Upper lobe of left lung (tissue), 4 donors: ENCODE measurements at regions not wholly inside any gene's neighbourhood (a gene's known extent, or its start where the extent isn't known, plus 50 kb on each side); places are given as distances from the start of the nearest gene placed in this dataset.
"Not testable (repeated sequence)": the region's sequence is repeated elsewhere in the genome, so short reads cannot be mapped to it uniquely, and the experiment has no call there.

Experiments used
- POLR2AphosphoS5 ChIP-seq, 2 donors: sonication (generic); formaldehyde crosslinking; IDR thresholded peaks; one replicate each; pipeline ENCODE4 v1.5.1; 2017; ENCODE audit warnings: antibody characterized with exemption in 2 of 2
- TF ChIP-seq, protein P1 (sequence below), 6 experiments: fragments of 450-650 bp in 4 of 6; fragments of 200-600 bp in 2 of 6; sonication (generic) in 2 of 6; IDR thresholded peaks; one replicate each; pipeline ENCODE4 v1.5.1; 2016 to 2019; ENCODE audit warnings: antibody characterized with exemption in 6 of 6

DNA sequence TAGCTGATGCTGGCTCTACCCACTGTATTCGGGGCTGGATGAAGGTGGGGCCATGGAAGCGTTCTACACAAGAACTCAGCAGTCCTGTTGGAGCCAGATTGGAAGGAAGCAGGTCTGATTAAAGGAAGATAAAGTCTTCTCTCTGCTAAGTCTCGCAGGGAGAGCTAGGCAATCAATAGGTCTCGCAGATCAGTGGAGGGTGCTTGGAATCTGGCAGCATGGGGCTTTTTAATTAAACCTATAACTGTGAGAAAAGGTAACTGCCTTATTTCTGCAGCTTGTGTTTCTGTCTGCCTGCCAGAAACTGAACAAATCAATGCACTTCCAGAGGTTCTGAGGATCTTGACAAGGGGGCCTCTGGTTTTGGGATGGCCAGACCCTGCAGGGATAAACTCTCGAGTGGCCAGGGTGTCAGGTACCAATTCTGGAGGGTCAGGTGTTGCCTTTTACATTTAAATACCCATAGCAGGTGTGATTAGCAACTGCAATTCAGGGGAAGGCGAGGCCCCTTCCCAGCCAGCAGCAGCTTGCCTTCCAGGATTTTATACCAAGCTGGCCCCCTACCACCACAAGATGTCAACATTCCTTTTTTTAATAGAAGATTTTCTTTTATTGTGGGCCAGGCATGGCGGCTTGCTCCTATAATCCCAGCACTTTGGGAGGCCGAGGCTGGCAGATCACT lies 228.6 kb downstream of the NPIPA7 start:
- TF ChIP-seq, protein P1, sequence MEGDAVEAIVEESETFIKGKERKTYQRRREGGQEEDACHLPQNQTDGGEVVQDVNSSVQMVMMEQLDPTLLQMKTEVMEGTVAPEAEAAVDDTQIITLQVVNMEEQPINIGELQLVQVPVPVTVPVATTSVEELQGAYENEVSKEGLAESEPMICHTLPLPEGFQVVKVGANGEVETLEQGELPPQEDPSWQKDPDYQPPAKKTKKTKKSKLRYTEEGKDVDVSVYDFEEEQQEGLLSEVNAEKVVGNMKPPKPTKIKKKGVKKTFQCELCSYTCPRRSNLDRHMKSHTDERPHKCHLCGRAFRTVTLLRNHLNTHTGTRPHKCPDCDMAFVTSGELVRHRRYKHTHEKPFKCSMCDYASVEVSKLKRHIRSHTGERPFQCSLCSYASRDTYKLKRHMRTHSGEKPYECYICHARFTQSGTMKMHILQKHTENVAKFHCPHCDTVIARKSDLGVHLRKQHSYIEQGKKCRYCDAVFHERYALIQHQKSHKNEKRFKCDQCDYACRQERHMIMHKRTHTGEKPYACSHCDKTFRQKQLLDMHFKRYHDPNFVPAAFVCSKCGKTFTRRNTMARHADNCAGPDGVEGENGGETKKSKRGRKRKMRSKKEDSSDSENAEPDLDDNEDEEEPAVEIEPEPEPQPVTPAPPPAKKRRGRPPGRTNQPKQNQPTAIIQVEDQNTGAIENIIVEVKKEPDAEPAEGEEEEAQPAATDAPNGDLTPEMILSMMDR (IDR thresholded peaks at IDR 0.05) = not testable (repeated sequence)
- not testable (repeated sequence) for TF ChIP-seq POLR2AphosphoS5 (IDR thresholded peaks at IDR 0.05)
